HG03469 (cell line): ENCODE measurements at regions not wholly inside any gene's neighbourhood (a gene's known extent, or its start where the extent isn't known, plus 50 kb on each side); places are given as distances from the start of the nearest gene placed in this dataset.
"Not testable (repeated sequence)": the region's sequence is repeated elsewhere in the genome, so short reads cannot be mapped to it uniquely, and the experiment has no call there.

Experiments used
- ATAC-seq: cut with Tn5 transposase; IDR thresholded peaks from one replicate; pipeline ENCODE4 v1.9.1; 2021; ENCODE audit warnings: mild to moderate bottlenecking, moderate library complexity, moderate number of reproducible peaks; ENCODE audit not compliant: unreplicated experiment

GRCh38 chr12:47352067-47352466 lies 272.3 kb upstream of the AMIGO2 start:
- ATAC-seq: no peak

GRCh38 chr12:47351526-47351925 lies 271.8 kb upstream of the AMIGO2 start:
- no peak for ATAC-seq

GRCh38 chr12:47350062-47350408 lies 270.3 kb upstream of the AMIGO2 start:
- ATAC-seq: no peak

- ATAC-seq: no peak
Observed at GRCh38 chr12:47349137-47350061, 269.6 kb upstream of the AMIGO2 start.

- no peak for ATAC-seq
Observed at GRCh38 chr12:47348206-47348605, 268.4 kb upstream of the AMIGO2 start.

GRCh38 chr12:47346251-47347019 lies 266.7 kb upstream of the AMIGO2 start:
- ATAC-seq: no peak

GRCh38 chr12:47343684-47344567 lies 264.2 kb upstream of the AMIGO2 start:
- ATAC-seq: no peak

GRCh38 chr12:47340411-47341015 lies 260.8 kb upstream of the AMIGO2 start:
- no peak for ATAC-seq

- ATAC-seq: no peak
Observed at GRCh38 chr12:47337581-47337980, 257.8 kb upstream of the AMIGO2 start.

GRCh38 chr12:47333271-47333858 lies 253.6 kb upstream of the AMIGO2 start:
- not testable (repeated sequence) for ATAC-seq

GRCh38 chr12:47328831-47329545 lies 249.2 kb upstream of the AMIGO2 start:
- ATAC-seq: no peak

GRCh38 chr12:47326190-47326589 lies 246.4 kb upstream of the AMIGO2 start:
- ATAC-seq: no peak

- no peak for ATAC-seq
Observed at GRCh38 chr12:47323802-47324201, 244.0 kb upstream of the AMIGO2 start.

- ATAC-seq: no peak
Observed at GRCh38 chr12:47321436-47321835, 241.7 kb upstream of the AMIGO2 start.

GRCh38 chr12:47319746-47320145 lies 240.0 kb upstream of the AMIGO2 start:
- no peak for ATAC-seq

- no peak for ATAC-seq
Observed at GRCh38 chr12:47318963-47319362, 239.2 kb upstream of the AMIGO2 start.

- no peak for ATAC-seq
Observed at GRCh38 chr12:47317175-47317915, 237.6 kb upstream of the AMIGO2 start.

GRCh38 chr12:47316609-47317049 lies 236.9 kb upstream of the AMIGO2 start:
- no peak for ATAC-seq

- no peak for ATAC-seq
Observed at GRCh38 chr12:47314996-47315395, 235.2 kb upstream of the AMIGO2 start.
